ENCODE measurements at regions not wholly inside any gene's neighbourhood (a gene's known extent, or its start where the extent isn't known, plus 50 kb on each side); places are given as distances from the start of the nearest gene placed in this dataset.

DNA sequence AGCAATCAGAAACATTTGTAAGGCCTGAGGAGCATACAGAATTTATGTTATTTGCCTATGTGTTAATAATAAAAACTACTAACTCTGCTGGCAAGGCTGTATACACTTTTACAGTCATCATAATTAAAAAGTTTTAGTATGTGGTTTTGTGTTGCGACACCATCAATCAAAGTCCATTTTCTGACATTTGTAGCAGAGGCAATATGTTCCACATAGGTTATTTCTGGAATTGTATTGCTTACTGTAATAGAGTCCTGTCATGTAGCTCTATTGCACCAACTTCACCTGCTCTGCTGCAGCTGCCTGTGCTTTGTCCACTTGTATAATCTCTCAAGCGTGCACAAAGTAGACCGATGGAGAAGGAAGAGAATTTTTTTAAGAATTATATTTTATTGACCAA is 501.8 kb downstream of the HACE1 start:
- no peak for FAIRE-seq
- Histone ChIP-seq H3K27ac (ENCODE audit: insufficient read depth, low read depth, low read length) (no peak overlapping the region), H3K27me3 (ENCODE audit: control insufficient read depth in 2 of 2, insufficient read depth in 2 of 2, low read length in 2 of 2) (no peaks in the 10 kb centered on the region), H3K79me2 (ENCODE audit: control insufficient read depth, insufficient read depth, low read length) (no peaks in the 10 kb centered on the region), H3K9me3 (replicated peaks; ENCODE audit: control insufficient read depth, insufficient read depth, low read length) (no peaks in the 10 kb centered on the region), H3K4me2 (ENCODE audit: insufficient read depth, low read length) (no peak overlapping the region), H3K4me3 (replicated peaks in 1 of 3; ENCODE audit: insufficient read depth in 1 of 3, low read depth in 1 of 3, low read length in 3 of 3) (no peak overlapping the region), H3K9ac (replicated peaks; ENCODE audit: extremely low read depth, insufficient read depth, low read length) (no peak overlapping the region), H2AFZ (ENCODE audit: low read depth, low read length) (no peak overlapping the region), H3K36me3 (ENCODE audit: control insufficient read depth in 2 of 2, extremely low read depth in 1 of 2, insufficient read depth in 2 of 2, low read length in 2 of 2) (no peaks in the 10 kb centered on the region), H3K4me1 (ENCODE audit: control insufficient read depth, extremely low read depth, insufficient read depth, low read length) (no peaks in the 10 kb centered on the region), H3K9me1 (replicated peaks; ENCODE audit: control insufficient read depth, extremely low read depth, insufficient read depth, low read length) (no peaks in the 10 kb centered on the region), H4K20me1 (replicated peaks; ENCODE audit: control insufficient read depth, extremely low read depth, insufficient read depth, low read length) (no peaks in the 10 kb centered on the region)
- ChIA-PET CTCF (interaction anchor here (1.1 kb wide), 1 partner anchor 19 kb away, joined by 3 read pairs; no protein-coding TSS in a partner anchor), POLR2A (no interaction called here)
- no peak for TF ChIP-seq GATA2 (IDR thresholded peaks at IDR 0.05; ENCODE audit: insufficient read depth, insufficient read length, low read depth, low read length)
- no peak for TF ChIP-seq EZH2 (IDR thresholded peaks at IDR 0.05; ENCODE audit: borderline replicate concordance, low read depth, low read length, severe bottlenecking)
- no peak for TF ChIP-seq FOS (IDR thresholded peaks at IDR 0.05; ENCODE audit: borderline replicate concordance, insufficient read depth, low read length)
- TF ChIP-seq, protein P1, sequence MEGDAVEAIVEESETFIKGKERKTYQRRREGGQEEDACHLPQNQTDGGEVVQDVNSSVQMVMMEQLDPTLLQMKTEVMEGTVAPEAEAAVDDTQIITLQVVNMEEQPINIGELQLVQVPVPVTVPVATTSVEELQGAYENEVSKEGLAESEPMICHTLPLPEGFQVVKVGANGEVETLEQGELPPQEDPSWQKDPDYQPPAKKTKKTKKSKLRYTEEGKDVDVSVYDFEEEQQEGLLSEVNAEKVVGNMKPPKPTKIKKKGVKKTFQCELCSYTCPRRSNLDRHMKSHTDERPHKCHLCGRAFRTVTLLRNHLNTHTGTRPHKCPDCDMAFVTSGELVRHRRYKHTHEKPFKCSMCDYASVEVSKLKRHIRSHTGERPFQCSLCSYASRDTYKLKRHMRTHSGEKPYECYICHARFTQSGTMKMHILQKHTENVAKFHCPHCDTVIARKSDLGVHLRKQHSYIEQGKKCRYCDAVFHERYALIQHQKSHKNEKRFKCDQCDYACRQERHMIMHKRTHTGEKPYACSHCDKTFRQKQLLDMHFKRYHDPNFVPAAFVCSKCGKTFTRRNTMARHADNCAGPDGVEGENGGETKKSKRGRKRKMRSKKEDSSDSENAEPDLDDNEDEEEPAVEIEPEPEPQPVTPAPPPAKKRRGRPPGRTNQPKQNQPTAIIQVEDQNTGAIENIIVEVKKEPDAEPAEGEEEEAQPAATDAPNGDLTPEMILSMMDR (IDR thresholded peaks at IDR 0.05; ENCODE audit: extremely low read depth in 1 of 2, insufficient read depth in 1 of 2, low read depth in 1 of 2, low read length in 2 of 2), result no peak
- TF ChIP-seq MYC (IDR thresholded peaks at IDR 0.05; ENCODE audit: low read depth, low read length), result no peak
- no peak for TF ChIP-seq JUN (IDR thresholded peaks at IDR 0.05; ENCODE audit: borderline replicate concordance, insufficient read depth, insufficient read length, low read depth)
- TF ChIP-seq POLR2AphosphoS5 (IDR thresholded peaks at IDR 0.05; ENCODE audit: insufficient read depth, low read depth, low read length), result no peak
- intact Hi-C loops (cut with micrococcal nuclease) (no loop called here), dilution Hi-C loops (cut with MboI; ENCODE audit: extremely low pct_ligation_motif_present, low sequenced_read_pairs) (no loop called here)
- DNase-seq (ENCODE audit: low read depth, low spot score), result no peak
- BruUV-seq (replicated peaks), result no TSS peak

Data from endothelial cell of umbilical vein (primary cell).